HG02885 (cell line): ENCODE measurements at regions not wholly inside any gene's neighbourhood (a gene's known extent, or its start where the extent isn't known, plus 50 kb on each side); places are given as distances from the start of the nearest gene placed in this dataset.

ENCODE experiments used
- ATAC-seq: cut with Tn5 transposase; IDR thresholded peaks from one replicate; pipeline ENCODE4 v1.9.1; 2021; ENCODE audit warnings: mild to moderate bottlenecking; ENCODE audit not compliant: unreplicated experiment, poor library complexity

DNA sequence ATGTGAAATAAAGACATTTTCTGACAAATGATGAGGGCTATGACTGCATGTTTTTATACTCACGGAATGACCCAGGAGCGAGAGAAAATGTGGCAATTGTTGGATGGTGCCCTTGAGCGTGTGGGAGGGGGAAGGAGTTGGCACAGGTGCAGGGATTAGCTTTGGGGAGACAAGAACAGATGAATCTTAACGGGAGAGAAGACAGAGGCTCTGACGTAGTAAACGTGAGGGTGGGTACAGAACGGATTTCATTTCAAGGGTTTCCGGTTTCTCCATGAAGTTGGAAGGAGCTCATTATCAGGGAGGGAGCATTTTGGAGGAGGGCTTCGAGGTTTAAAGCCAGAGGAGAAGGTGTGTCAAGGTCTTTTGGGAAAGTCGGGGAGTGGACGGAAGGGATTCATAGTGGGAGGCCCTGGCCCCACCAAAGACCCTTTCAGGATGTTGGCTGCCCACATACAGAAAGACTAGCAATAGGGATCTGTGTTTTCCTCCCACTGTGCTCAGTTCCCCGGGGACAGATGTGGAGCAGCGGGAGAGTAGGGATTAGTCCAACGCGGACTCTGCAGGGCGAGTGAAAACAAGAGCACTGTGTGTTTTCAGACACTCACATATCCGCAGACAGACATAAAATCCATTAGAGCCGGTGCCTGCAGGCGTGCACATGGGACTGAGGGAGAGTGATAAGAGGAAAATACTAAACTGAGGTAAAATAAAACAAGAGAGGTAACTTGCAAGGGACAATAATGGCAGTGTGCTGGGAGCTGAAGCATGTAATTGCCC lies 584.1 kb downstream of the AJAP1 start:
- no peak for ATAC-seq

GRCh38 chr1:5235355-5235899 lies 581.0 kb downstream of the AJAP1 start:
- ATAC-seq: no peak

- ATAC-seq: no peak
These were observed 578.1 kb downstream of the AJAP1 start for GRCh38 chr1:5232537-5232936.

- ATAC-seq: no peak
These were observed 577.3 kb downstream of the AJAP1 start for GRCh38 chr1:5231541-5232315.

DNA sequence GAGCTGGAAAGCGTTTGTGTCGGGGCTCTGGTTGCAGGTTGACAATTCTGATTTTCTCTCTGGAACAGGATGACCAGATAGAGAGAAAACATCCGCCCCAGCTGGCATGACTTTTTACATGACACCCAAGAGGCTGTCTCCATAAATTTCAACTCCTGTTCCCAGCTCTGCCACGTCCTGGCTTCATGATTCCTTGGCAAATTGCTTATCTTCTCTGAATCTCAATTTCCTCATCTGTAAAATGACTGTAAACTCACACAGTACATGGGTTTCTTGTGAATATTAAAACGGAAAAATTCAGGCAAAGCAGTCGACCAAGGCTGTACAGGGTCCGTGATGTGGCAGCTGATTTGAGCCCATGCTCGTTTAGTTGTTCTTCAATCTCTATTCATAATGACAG lies 572.7 kb downstream of the AJAP1 start:
- no peak for ATAC-seq

- no peak for ATAC-seq
These were observed 571.6 kb downstream of the AJAP1 start for GRCh38 chr1:5225707-5226704.

DNA sequence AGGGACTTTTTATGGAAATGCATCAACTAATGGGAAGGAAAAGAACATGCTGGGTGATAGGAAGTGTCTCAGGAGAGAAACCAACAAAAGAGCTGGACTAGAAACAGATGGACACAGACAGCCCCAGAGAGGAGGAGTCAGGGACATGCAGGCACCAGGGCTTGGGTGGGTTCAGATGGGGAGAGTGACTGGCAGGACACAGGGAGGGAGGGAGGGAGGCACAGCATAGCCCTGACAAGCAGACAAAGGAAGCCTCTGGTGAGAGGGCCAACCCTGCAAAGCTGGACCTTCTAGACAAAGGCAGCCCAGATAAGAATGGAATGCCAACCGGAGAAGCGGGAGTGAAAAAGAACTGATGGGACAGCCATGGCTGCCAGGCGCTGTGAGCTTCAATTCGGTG lies 568.8 kb downstream of the AJAP1 start:
- no peak for ATAC-seq

DNA sequence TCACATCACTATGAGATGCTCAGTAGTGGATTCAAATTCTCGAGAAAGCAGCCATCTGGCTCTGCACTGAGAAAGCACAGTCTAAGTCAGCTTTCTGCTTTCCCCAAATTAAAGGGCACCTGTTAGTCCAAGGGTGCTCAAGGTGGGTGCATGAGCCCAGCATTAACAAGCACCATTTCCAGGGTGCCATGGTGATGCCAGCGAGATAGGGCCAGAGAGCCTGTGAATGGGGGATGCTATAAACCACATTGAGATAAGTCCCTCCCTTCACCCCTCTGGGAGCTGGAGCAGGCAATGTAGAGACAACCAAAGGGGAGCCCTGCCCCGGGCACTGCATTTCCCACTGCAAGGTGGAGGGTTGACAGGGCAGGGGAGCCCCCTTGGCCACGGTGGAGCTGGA lies 568.2 kb downstream of the AJAP1 start:
- no peak for ATAC-seq

- no peak for ATAC-seq
These were observed 567.0 kb downstream of the AJAP1 start for GRCh38 chr1:5221451-5221850.

DNA sequence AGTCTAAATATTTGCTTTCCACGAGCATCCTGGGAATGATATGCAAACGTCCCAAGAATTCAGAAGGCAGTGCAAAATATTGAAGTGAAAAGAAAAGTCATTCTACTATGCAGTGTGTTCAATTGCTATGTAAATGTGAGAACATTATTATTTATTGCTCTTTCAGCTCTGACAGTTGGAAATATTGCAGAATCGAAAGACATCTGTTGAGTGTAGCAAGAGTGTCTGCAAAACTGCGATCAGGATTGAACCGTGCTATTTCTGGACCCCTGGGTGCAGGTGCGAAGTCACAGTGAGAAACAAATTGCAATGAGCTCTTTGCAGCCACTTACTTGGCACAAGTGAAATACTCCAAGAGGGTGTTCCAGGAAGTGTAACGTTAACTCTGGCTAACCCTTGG lies 566.4 kb downstream of the AJAP1 start:
- no peak for ATAC-seq

- ATAC-seq: no peak
These were observed 566.0 kb downstream of the AJAP1 start for GRCh38 chr1:5220421-5220820.

DNA sequence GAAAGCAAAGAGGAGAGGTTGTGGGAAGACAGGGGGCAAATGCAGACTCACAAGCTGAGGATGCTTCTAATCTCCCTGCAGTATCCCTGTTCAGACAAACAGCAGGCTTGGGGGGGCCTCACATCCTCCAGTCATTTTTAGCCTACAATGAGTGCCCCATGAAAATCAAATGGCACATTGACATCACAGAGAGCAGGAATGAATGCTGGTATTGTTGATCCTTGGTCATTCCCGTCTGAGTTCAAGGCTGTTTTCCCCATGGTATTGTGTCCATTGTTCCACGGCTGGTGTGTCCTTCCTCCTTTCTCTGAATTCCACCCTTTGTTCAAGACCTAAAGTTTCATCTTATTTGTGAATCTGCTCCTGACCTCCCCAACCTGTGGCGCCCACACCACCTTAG lies 545.6 kb downstream of the AJAP1 start:
- no peak for ATAC-seq

GRCh38 chr1:5198328-5198727 lies 543.9 kb downstream of the AJAP1 start:
- no peak for ATAC-seq

GRCh38 chr1:5191470-5191869 lies 537.1 kb downstream of the AJAP1 start:
- no peak for ATAC-seq

DNA sequence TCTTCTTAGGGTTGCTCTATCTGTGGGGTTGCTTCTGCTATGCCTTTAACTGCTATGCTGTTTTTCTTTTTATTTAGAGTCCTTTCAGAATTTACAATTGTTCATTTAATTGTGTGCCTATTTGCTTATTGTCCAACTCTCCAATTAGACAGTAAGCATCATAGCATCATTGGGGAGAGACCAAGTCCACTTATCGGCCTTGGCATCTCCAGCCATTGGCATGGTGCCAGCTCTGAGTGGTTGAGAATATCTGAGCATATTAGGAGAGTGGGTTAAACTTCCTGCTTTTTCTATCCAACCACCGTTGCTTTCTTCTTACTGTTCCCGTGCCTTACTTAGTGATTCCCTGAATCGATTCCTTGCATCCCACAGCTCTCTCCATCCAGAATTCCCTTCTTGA lies 535.0 kb downstream of the AJAP1 start:
- ATAC-seq: no peak

- ATAC-seq: no peak
These were observed 511.4 kb downstream of the AJAP1 start for GRCh38 chr1:5165762-5166161.

DNA sequence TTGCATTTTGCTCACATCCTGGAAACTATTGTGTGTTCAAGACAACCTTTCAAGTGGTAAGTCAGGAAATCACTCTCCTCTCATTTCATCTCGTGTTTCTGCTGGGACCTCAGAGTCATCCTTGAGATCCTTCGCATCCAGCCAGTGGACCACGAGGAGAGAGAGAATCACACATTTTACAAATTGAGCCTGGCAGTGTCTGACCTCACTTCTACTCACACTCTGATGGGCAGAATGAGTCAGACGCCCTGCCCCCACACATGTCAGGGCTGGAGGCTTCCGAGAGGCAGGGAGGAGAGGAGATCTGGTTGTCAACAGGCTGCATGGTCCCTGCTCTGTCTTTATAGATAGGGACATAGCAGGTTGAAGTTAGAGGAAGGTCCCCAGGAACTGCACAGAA lies 509.7 kb downstream of the AJAP1 start:
- ATAC-seq: no peak

DNA sequence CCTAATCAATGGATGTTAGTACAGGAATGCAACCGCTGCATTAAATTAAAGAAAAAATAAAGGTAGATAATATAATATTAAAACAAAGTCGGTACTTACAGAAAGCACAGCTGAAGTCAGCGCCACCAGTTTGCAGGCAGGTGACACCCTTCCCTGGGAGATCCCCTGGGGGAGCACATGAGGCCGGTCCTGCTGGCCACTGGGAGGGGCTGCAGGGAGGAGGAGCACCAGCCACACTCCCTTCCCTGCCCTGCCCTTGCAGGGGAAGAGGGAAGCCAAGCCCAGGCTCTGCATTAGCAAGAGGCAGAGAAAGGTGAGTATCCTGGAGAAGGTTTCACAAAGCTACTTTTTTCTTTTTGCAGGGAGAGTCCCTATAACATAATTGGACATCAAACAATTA lies 507.0 kb downstream of the AJAP1 start:
- ATAC-seq: no peak

DNA sequence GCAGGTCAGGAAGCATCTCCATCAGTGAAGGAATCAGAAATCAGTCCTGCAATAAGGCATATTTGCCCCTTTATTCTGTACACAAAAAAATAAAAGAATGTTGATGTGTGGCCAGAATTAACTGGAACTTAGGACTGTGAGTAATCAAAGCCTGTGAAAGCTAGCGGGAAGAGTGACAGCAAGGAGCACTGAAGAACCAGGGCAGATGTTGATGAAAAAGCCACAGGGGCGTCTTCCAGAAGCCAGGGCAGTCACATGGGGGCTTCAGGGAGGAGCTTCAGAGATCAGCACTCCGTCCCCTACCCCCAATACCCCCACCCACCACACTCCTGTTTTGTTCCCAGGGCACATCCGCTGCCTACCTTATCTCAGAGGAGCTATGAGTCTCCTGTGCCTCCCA lies 502.8 kb downstream of the AJAP1 start:
- ATAC-seq: no peak

DNA sequence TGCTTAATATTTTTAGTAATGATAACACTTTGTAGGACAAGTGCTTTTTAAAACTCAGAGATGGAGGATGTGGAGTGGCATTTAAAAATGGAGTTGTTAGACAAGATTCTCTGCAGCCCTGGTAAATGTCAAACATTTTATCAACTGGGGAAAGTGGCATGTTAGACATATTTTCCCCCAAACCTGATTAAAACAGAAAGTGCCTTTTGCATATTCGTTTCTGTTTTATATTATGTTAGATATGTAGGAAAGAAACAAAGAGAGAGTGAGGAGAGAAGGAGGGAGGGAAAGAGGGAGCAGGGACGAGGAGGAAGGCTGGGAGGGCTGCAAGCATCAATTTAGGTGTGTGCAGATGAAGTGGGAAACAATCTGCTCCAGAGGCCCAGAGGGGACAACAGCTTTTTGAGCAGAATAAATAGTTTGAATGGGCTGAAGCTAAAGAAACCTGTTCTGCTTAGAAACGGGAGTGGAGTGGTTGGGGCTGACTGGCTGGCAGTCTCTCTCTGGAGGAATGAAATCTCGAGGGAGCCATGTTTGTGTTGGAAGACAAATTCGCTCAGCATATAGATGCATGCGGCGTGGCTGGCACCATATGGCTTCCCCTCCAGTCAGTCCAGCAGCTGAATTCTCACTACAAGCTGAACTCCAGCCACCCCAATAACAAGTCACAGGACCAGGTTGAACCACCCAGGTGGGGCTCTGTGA lies 502.2 kb downstream of the AJAP1 start:
- no peak for ATAC-seq
